A673 (cell line): ENCODE measurements at regions not wholly inside any gene's neighbourhood (a gene's known extent, or its start where the extent isn't known, plus 50 kb on each side); places are given as distances from the start of the nearest gene placed in this dataset.

ENCODE experiments used
- EZH2 ChIP-seq: fragments of 200-600 bp; sonication (generic); IDR thresholded peaks from 2 replicates; pipeline ENCODE4 v1.6.1; 2017; ENCODE audit warnings: borderline replicate concordance, low read depth, mild to moderate bottlenecking, mixed read lengths, antibody characterized with exemption, low read length; ENCODE audit not compliant: poor library complexity, severe bottlenecking
- TF ChIP-seq, protein P1 (sequence below): fragments of 300-800, 200-600 bp; sonication (generic); conservative IDR thresholded peaks from 2 replicates; pipeline ENCODE4 v1.5.1; 2017; ENCODE audit warnings: low read depth, mild to moderate bottlenecking, antibody characterized with exemption, low read length, moderate library complexity, mixed read lengths

DNA sequence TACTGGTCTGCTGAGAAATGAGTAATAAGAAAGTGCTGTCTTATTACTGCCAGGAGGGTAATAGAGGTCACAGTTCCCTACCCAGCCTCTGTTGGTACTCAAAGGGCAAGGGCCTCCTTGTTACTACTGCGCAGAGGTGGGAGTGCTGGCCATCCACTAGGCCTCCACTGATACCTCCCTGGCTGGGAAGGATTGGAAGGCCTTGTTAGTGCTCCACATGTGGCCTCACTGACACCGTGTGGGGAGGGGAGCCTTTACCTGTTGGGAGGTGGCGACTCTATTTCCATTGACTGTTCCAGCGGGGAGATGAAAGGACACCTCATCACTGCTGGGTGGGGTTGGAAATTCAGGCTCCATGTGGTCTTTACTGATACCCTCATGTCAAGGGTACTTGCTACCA lies 57.8 kb upstream of the USP24 start:
- TF ChIP-seq, protein P1, sequence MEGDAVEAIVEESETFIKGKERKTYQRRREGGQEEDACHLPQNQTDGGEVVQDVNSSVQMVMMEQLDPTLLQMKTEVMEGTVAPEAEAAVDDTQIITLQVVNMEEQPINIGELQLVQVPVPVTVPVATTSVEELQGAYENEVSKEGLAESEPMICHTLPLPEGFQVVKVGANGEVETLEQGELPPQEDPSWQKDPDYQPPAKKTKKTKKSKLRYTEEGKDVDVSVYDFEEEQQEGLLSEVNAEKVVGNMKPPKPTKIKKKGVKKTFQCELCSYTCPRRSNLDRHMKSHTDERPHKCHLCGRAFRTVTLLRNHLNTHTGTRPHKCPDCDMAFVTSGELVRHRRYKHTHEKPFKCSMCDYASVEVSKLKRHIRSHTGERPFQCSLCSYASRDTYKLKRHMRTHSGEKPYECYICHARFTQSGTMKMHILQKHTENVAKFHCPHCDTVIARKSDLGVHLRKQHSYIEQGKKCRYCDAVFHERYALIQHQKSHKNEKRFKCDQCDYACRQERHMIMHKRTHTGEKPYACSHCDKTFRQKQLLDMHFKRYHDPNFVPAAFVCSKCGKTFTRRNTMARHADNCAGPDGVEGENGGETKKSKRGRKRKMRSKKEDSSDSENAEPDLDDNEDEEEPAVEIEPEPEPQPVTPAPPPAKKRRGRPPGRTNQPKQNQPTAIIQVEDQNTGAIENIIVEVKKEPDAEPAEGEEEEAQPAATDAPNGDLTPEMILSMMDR, result no peak
- TF ChIP-seq EZH2, result no peak
